NT2/D1 (cell line): ENCODE measurements at regions not wholly inside any gene's neighbourhood (a gene's known extent, or its start where the extent isn't known, plus 50 kb on each side); places are given as distances from the start of the nearest gene placed in this dataset.

Experiments used
- SUZ12 ChIP-seq: IDR thresholded peaks from 2 replicates; pipeline ENCODE4 v1.6.1; 2011; ENCODE audit not compliant: insufficient read length, insufficient read depth; ENCODE audit errors: extremely low read depth
- YY1 ChIP-seq: IDR thresholded peaks from 2 replicates; pipeline ENCODE4 v1.6.1; 2011; ENCODE audit not compliant: insufficient read length, insufficient read depth

DNA sequence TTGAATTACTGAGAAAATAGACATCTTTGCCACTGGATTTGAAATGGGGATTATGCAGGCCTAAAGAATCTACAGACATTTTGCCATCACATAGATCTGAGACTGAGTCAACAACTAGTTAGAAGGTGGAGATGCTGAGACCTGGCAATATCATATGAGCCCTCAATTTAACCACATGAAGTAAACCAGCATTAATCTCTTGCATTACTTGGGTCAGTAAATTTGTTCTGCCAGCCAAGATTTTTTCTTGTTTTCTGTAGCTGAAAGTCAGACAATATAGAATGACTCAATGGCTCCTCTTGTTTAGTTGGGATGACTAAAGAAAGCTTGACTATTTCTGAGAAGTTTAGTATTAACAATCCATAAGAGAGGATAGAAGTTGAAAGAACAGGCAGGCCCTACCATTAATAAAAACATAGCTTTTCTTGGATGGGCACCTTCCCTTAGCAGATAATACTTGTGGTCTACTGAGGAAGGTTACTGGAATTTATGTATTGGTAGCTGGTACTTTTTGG lies 396.7 kb upstream of the SORCS1 start:
- TF ChIP-seq SUZ12 (no peak), YY1 (no peak)
